H1 (cell line): ENCODE measurements at regions not wholly inside any gene's neighbourhood (a gene's known extent, or its start where the extent isn't known, plus 50 kb on each side); places are given as distances from the start of the nearest gene placed in this dataset.

ENCODE experiments used
- CTCF ChIA-PET: fragments of 300-600 bp; sonication (Branson Sonifier 250); formaldehyde crosslinking; loops from one replicate; lab custom pipeline; 2021; ENCODE audit not compliant: partially characterized antibody; lab: Charles Lee
- POLR2A ChIA-PET: fragments of 300-600 bp; sonication (Branson Sonifier 250); formaldehyde crosslinking; loops from one replicate; lab custom pipeline; 2021; ENCODE audit warnings: inconsistent platforms; ENCODE audit not compliant: partially characterized antibody; lab: Charles Lee
- DNase-seq, 2 experiments: peaks; one replicate each; pipeline versions ENCODE4 v3.0.0 to v3.0.0-alpha.2; 2010 to 2022; ENCODE audit warnings: low spot score in 2 of 2, low read depth in 1 of 2, mixed read lengths in 1 of 2
- FAIRE-seq: peaks from 2 replicates; lab custom pipeline; 2011; peaks lifted over from hg19 to GRCh38; lab: Jason Lieb, UNC
- H2AFZ ChIP-seq: 2 replicates; pipeline ENCODE4 v1.8.1; 2012; ENCODE audit warnings: low read length, inconsistent platforms
- H2AK5ac ChIP-seq: 2 replicates; pipeline ENCODE4 v1.6.1; 2013; ENCODE audit warnings: low read depth, low read length
- H2BK120ac ChIP-seq: replicated peaks from 2 replicates; pipeline ENCODE3; 2013; ENCODE audit warnings: low read depth, low read length, inconsistent platforms
- H2BK12ac ChIP-seq: 2 replicates; pipeline ENCODE4 v1.6.1; 2013; ENCODE audit warnings: low read depth, low read length
- H2BK15ac ChIP-seq: 2 replicates; pipeline ENCODE4 v1.6.1; 2013; ENCODE audit warnings: low read length
- H2BK20ac ChIP-seq: 2 replicates; pipeline ENCODE4 v1.6.1; 2013; ENCODE audit warnings: low read length
- H2BK5ac ChIP-seq: 2 replicates; pipeline ENCODE4 v1.6.1; 2013; ENCODE audit warnings: low read depth, low read length
- H3K14ac ChIP-seq: 2 replicates; pipeline ENCODE4 v1.6.1; 2013; ENCODE audit warnings: inconsistent platforms; ENCODE audit not compliant: insufficient read length
- H3K18ac ChIP-seq: 2 replicates; pipeline ENCODE4 v1.6.1; 2013; ENCODE audit warnings: low read length; ENCODE audit errors: extremely low read depth
- H3K23ac ChIP-seq: 2 replicates; pipeline ENCODE4 v1.6.1; 2013; ENCODE audit warnings: inconsistent platforms; ENCODE audit not compliant: insufficient read length
- H3K23me2 ChIP-seq: 2 replicates; pipeline ENCODE4 v1.6.1; 2013; ENCODE audit warnings: low read depth, low read length
- H3K27ac ChIP-seq: 2 replicates; pipeline ENCODE4 v1.6.1; 2011; ENCODE audit warnings: low read depth, low read length, inconsistent platforms
- H3K27me3 ChIP-seq, 4 experiments: replicated peaks in 1 of 4; 1 replicate in 1 of 4; 2 replicates in 3 of 4; pipeline versions ENCODE4 v1.6.1 to v1.8.1; 2011 to 2013; ENCODE audit warnings: low read length in 3 of 4, mild to moderate bottlenecking in 3 of 4, inconsistent platforms in 2 of 4, mixed read lengths in 2 of 4, moderate library complexity in 1 of 4; ENCODE audit not compliant: control insufficient read depth in 3 of 4, insufficient read depth in 3 of 4; ENCODE audit errors: extremely low read depth in 1 of 4
- H3K36me3 ChIP-seq, 4 experiments: 2 replicates each; pipeline versions ENCODE4 v1.6.1 to v1.8.1; 2011 to 2013; ENCODE audit warnings: mild to moderate bottlenecking in 4 of 4, low read length in 3 of 4, moderate library complexity in 2 of 4, control low read depth in 1 of 4, inconsistent platforms in 1 of 4; ENCODE audit not compliant: insufficient read depth in 4 of 4, control insufficient read depth in 2 of 4
- H3K4ac ChIP-seq: replicated peaks from 2 replicates; pipeline ENCODE3; 2013; ENCODE audit warnings: low read length, low read depth, mixed read lengths, inconsistent platforms; ENCODE audit not compliant: insufficient read length
- H3K4me1 ChIP-seq, 4 experiments: replicated peaks in 1 of 4; 1 replicate in 1 of 4; 2 replicates in 3 of 4; pipeline versions ENCODE4 v1.6.1 to v1.8.1; 2011 to 2013; ENCODE audit warnings: low read length in 3 of 4, inconsistent platforms in 2 of 4, mixed read lengths in 1 of 4; ENCODE audit not compliant: insufficient read depth in 4 of 4, control insufficient read depth in 3 of 4
- H3K4me2 ChIP-seq, 2 experiments: 2 replicates each; pipeline versions ENCODE4 v1.6.1 to v1.8.1; 2011 to 2013; ENCODE audit warnings: low read depth in 2 of 2, low read length in 2 of 2, control low read depth in 1 of 2, inconsistent platforms in 1 of 2, mild to moderate bottlenecking in 1 of 2; ENCODE audit not compliant: insufficient read depth in 1 of 2
- H3K4me3 ChIP-seq, 4 experiments: fragments of 200-600, 300-600 bp in 1 of 4; sonication (generic), shearing (Covaris generic), sonication (Bioruptor Twin) in 1 of 4; 2 replicates each; pipeline versions ENCODE4 v1.5.1 to v1.8.1; 2011 to 2016; ENCODE audit warnings: low read length in 4 of 4, low read depth in 3 of 4, control low read depth in 2 of 4, inconsistent platforms in 2 of 4, mild to moderate bottlenecking in 2 of 4, mixed read lengths in 1 of 4, moderate library complexity in 1 of 4; ENCODE audit not compliant: insufficient read depth in 2 of 4; ENCODE audit errors: extremely low read depth in 1 of 4
- H3K56ac ChIP-seq: replicated peaks from 2 replicates; pipeline ENCODE3; 2013; ENCODE audit warnings: low read depth, mild to moderate bottlenecking, mixed read lengths, low read length, inconsistent platforms; ENCODE audit not compliant: insufficient read length
- H3K79me1 ChIP-seq: 2 replicates; pipeline ENCODE4 v1.6.1; 2013; ENCODE audit warnings: low read depth, low read length, control low read depth
- H3K79me2 ChIP-seq, 2 experiments: 2 replicates each; pipeline versions ENCODE4 v1.6.1 to v1.8.1; 2012 to 2013; ENCODE audit warnings: low read length in 2 of 2, mild to moderate bottlenecking in 2 of 2, inconsistent platforms in 1 of 2; ENCODE audit not compliant: insufficient read depth in 2 of 2, control insufficient read depth in 1 of 2
- H3K9ac ChIP-seq, 4 experiments: replicated peaks in 1 of 4; 1 replicate in 1 of 4; 2 replicates in 3 of 4; pipeline versions ENCODE4 v1.6.1 to v1.8.1; 2011 to 2013; ENCODE audit warnings: low read depth in 3 of 4, low read length in 3 of 4, control low read depth in 2 of 4, mild to moderate bottlenecking in 2 of 4, moderate library complexity in 2 of 4, inconsistent platforms in 1 of 4; ENCODE audit errors: extremely low read depth in 1 of 4
- H3K9me3 ChIP-seq, 2 experiments: 2 replicates each; pipeline versions ENCODE4 v1.6.1 to v1.8.1; 2012 to 2013; ENCODE audit warnings: mild to moderate bottlenecking in 2 of 2, moderate library complexity in 2 of 2, control low read depth in 1 of 2, inconsistent platforms in 1 of 2, low read depth in 1 of 2, low read length in 1 of 2, mixed read lengths in 1 of 2; ENCODE audit not compliant: insufficient read depth in 2 of 2
- H4K20me1 ChIP-seq, 2 experiments: replicated peaks in 1 of 2; 2 replicates each; pipeline versions ENCODE3 to v1.8.1; 2011 to 2013; ENCODE audit warnings: inconsistent platforms in 2 of 2, low read length in 2 of 2, mild to moderate bottlenecking in 1 of 2; ENCODE audit not compliant: insufficient read depth in 2 of 2, control insufficient read depth in 1 of 2
- H4K5ac ChIP-seq: 2 replicates; pipeline ENCODE4 v1.6.1; 2013; ENCODE audit warnings: low read length, low read depth, mixed read lengths, inconsistent platforms; ENCODE audit not compliant: insufficient read length
- H4K8ac ChIP-seq: 2 replicates; pipeline ENCODE4 v1.8.0; 2013; ENCODE audit warnings: mild to moderate bottlenecking, moderate library complexity, low read length, inconsistent platforms; ENCODE audit not compliant: insufficient read depth; ENCODE audit errors: extremely low read depth
- H4K91ac ChIP-seq: replicated peaks from 2 replicates; pipeline ENCODE3; 2013; ENCODE audit warnings: low read length, mixed read lengths, inconsistent platforms; ENCODE audit not compliant: insufficient read length
- ASH2L ChIP-seq: fragments of 200-600, 300-600 bp; sonication (generic); IDR thresholded peaks from one replicate; pipeline ENCODE4 v1.7.1; 2017; ENCODE audit warnings: low read length
- BACH1 ChIP-seq: IDR thresholded peaks from 2 replicates; pipeline ENCODE4 v1.6.1; 2012; ENCODE audit warnings: low read length, improper control_type of control experiment
- BRCA1 ChIP-seq: IDR thresholded peaks from 2 replicates; pipeline ENCODE4 v1.6.1; 2012; ENCODE audit warnings: low read depth, low read length, improper control_type of control experiment
- CBX8 ChIP-seq: fragments of 300-800, 300-1000 bp; sonication (generic); IDR thresholded peaks from 2 replicates; pipeline ENCODE4 v1.7.1; 2016; ENCODE audit warnings: low read depth, low read length, borderline replicate concordance
- CREB1 ChIP-seq: IDR thresholded peaks from 2 replicates; pipeline ENCODE4 v1.6.1; 2012; ENCODE audit warnings: inconsistent platforms
- EP300 ChIP-seq, 2 experiments: IDR thresholded peaks; 1 replicate in 1 of 2; 2 replicates in 1 of 2; pipeline ENCODE4 v1.6.1; 2011 to 2012; ENCODE audit warnings: low read depth in 2 of 2, low read length in 2 of 2, mild to moderate bottlenecking in 2 of 2, borderline replicate concordance in 1 of 2, inconsistent platforms in 1 of 2, moderate library complexity in 1 of 2
- FOSL1 ChIP-seq: IDR thresholded peaks from 2 replicates; pipeline ENCODE4 v1.6.1; 2011; ENCODE audit warnings: mild to moderate bottlenecking, low read depth, low read length, moderate library complexity; ENCODE audit not compliant: insufficient read depth
- GTF2F1 ChIP-seq: IDR thresholded peaks from 2 replicates; pipeline ENCODE4 v1.6.1; 2012; ENCODE audit warnings: low read depth, low read length, improper control_type of control experiment, borderline replicate concordance
- HDAC6 ChIP-seq: IDR thresholded peaks from one replicate; pipeline ENCODE4 v1.7.1; 2012; ENCODE audit warnings: low read depth, mild to moderate bottlenecking, inconsistent platforms, low read length, moderate library complexity
- RFX5 ChIP-seq: IDR thresholded peaks from 2 replicates; pipeline ENCODE4 v1.6.1; 2011; ENCODE audit warnings: low read depth, low read length, improper control_type of control experiment, borderline replicate concordance
- RXRA ChIP-seq: IDR thresholded peaks from 2 replicates; pipeline ENCODE4 v1.6.1; 2011; ENCODE audit warnings: low read depth, mild to moderate bottlenecking, low read length, moderate library complexity; ENCODE audit not compliant: insufficient read depth
- SIX5 ChIP-seq: IDR thresholded peaks from 2 replicates; pipeline ENCODE4 v1.6.1; 2011; ENCODE audit warnings: mild to moderate bottlenecking, low read depth, low read length
- SP1 ChIP-seq: IDR thresholded peaks from 2 replicates; pipeline ENCODE4 v1.6.1; 2011; ENCODE audit warnings: low read depth, low read length
- SRF ChIP-seq: IDR thresholded peaks from 2 replicates; pipeline ENCODE4 v1.6.1; 2011; ENCODE audit warnings: mild to moderate bottlenecking, low read depth, low read length, moderate library complexity
- TAF1 ChIP-seq: IDR thresholded peaks from 2 replicates; pipeline ENCODE4 v1.6.1; 2011; ENCODE audit warnings: mild to moderate bottlenecking, low read depth, low read length
- TAF7 ChIP-seq: optimal IDR thresholded peaks from 2 replicates; pipeline ENCODE3; 2011; ENCODE audit warnings: low read depth, mild to moderate bottlenecking, inconsistent platforms, low read length, moderate library complexity, borderline replicate concordance
- WGBS, 2 experiments: shearing (Covaris generic) in 1 of 2; methylation state at CpG; one replicate each; pipeline versions ENCODE4 v1.1.6 to v1.1.7; 2013 to 2015; ENCODE audit warnings: low lambda C conversion rate in 2 of 2, mixed read lengths in 2 of 2, inconsistent platforms in 1 of 2, low coverage in 1 of 2, missing lambda C conversion rate in 1 of 2; ENCODE audit not compliant: insufficient replicate concordance in 2 of 2, insufficient coverage in 1 of 2, insufficient read length in 1 of 2; ENCODE audit errors: extremely low coverage in 1 of 2, missing lambda C conversion rate in 1 of 2; 5-methylcytosine and 5-hydroxymethylcytosine counted together

DNA sequence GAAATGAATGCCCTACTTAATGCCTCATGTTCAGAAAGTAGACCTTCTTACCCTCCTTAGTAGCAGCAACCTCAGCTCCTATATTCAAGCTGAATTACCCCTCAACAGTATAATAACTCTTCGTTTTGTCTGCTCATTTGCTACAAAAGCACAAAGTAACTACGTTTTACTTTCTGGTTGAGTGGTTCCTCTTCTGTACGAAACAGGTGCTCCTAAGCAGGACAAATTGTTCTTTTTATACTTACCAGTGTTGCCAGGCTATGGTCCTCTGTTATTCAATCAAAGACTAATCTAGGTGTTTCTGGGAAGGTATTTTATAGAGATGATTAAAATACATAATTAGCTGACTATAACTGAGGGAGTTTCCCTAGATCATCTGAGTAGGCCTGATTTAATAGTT is 484.2 kb upstream of the ADAMTS5 start:
- H2BK12ac ChIP-seq: no peak overlapping the region
- no peak overlapping the region for H2AK5ac ChIP-seq
- H3K79me2 ChIP-seq: no peaks in the 10 kb centered on the region
- no peaks in the 10 kb centered on the region; the same call in 1 of the 2 replicates for H3K23me2 ChIP-seq
- H4K8ac ChIP-seq: no peak overlapping the region
- DNase-seq (no peak), FAIRE-seq (no peak)
- CTCF ChIA-PET: interaction anchor here (1.4 kb wide), 1 partner anchor 112 kb away, joined by 4 read pairs; no protein-coding TSS in a partner anchor
- no peak overlapping the region for H3K14ac ChIP-seq
- no peak overlapping the region for H3K4ac ChIP-seq
- no peak overlapping the region for H3K56ac ChIP-seq
- no peaks in the 10 kb centered on the region for H3K4me1 ChIP-seq
- no peak overlapping the region for H4K91ac ChIP-seq
- no peaks in the 10 kb centered on the region for H3K27me3 ChIP-seq
- no peak overlapping the region for H2BK120ac ChIP-seq
- H4K20me1 ChIP-seq: no peaks in the 10 kb centered on the region
- H3K79me1 ChIP-seq: no peaks in the 10 kb centered on the region
- POLR2A ChIA-PET: no interaction called here
- no peak overlapping the region for H2AFZ ChIP-seq
- H4K5ac ChIP-seq: no peak overlapping the region
- H3K9me3 ChIP-seq: no peaks in the 10 kb centered on the region
- H3K4me2 ChIP-seq: no peak overlapping the region
- H3K23ac ChIP-seq: no peak overlapping the region
- no peak overlapping the region for H2BK15ac ChIP-seq
- WGBS, 2 experiments: 87% methylated on average over 3 of the region's 3 CpGs; no CpG with 5 or more reads in 1 of the 2 experiments
- H3K9ac ChIP-seq: no peak overlapping the region
- H3K18ac ChIP-seq: no peak overlapping the region
- no peak overlapping the region for H3K27ac ChIP-seq
- no peak overlapping the region for H2BK5ac ChIP-seq
- H3K4me3 ChIP-seq: no peak overlapping the region
- no peaks in the 10 kb centered on the region for H3K36me3 ChIP-seq
- H2BK20ac ChIP-seq: no peak overlapping the region
- TF ChIP-seq SIX5: no peak
- no peak for TF ChIP-seq HDAC6
- no peak for TF ChIP-seq BRCA1
- TF ChIP-seq BACH1: no peak
- TF ChIP-seq FOSL1: no peak
- TF ChIP-seq SP1: no peak
- no peak for TF ChIP-seq RFX5
- no peak for TF ChIP-seq ASH2L
- TF ChIP-seq CBX8: no peak
- TF ChIP-seq SRF: no peak
- no peak for TF ChIP-seq RXRA
- no peak for TF ChIP-seq CREB1
- no peak for TF ChIP-seq TAF7
- TF ChIP-seq EP300 (IDR thresholded peaks at IDR 0.05; ENCODE audit: borderline replicate concordance in 1 of 2, low read depth in 2 of 2, low read length in 2 of 2): no peak
- no peak for TF ChIP-seq TAF1
- TF ChIP-seq GTF2F1: no peak
